Ovary (tissue), 7 donors: ENCODE measurements at regions not wholly inside any gene's neighbourhood (a gene's known extent, or its start where the extent isn't known, plus 50 kb on each side); places are given as distances from the start of the nearest gene placed in this dataset.

Experiments used
- DNase-seq, 5 donors: peaks; one replicate each; pipeline ENCODE4 v3.0.0-alpha.2; 2019 to 2020
- H3K27ac ChIP-seq, 2 donors: fragments of 200-600 bp; one replicate each; pipeline versions ENCODE4 v1.5.1 to v1.8.0; 2019 to 2022
- H3K27me3 ChIP-seq: fragments of 200-600 bp; one replicate; pipeline ENCODE4 v1.8.0; 2022
- H3K36me3 ChIP-seq: fragments of 200-600 bp; sonication (generic); one replicate; pipeline ENCODE4 v1.5.1; 2019
- H3K4me1 ChIP-seq: one replicate; pipeline ENCODE4 v1.8.1; 2013; ENCODE audit warnings: mild to moderate bottlenecking, moderate library complexity; ENCODE audit not compliant: insufficient read depth
- H3K4me3 ChIP-seq: fragments of 200-600 bp; sonication (generic); one replicate; pipeline ENCODE4 v1.5.1; 2017
- H3K9me3 ChIP-seq, 2 donors: fragments of 200-600 bp in 1 of 2; sonication (generic) in 1 of 2; one replicate each; pipeline versions ENCODE4 v1.5.1 to v1.8.1; 2013 to 2019; ENCODE audit warnings: mild to moderate bottlenecking in 1 of 2, moderate library complexity in 1 of 2
- CTCF ChIP-seq, 3 donors: fragments of 450-650 bp in 2 of 3; fragments of 200-600 bp in 1 of 3; IDR thresholded peaks; one replicate each; pipeline versions ENCODE4 v1.5.1 to v1.8.0; 2016 to 2022; ENCODE audit warnings: antibody characterized with exemption in 3 of 3, mild to moderate bottlenecking in 1 of 3
- EP300 ChIP-seq: sonication (generic); formaldehyde crosslinking; IDR thresholded peaks from one replicate; pipeline ENCODE4 v1.6.1; 2017; ENCODE audit warnings: antibody characterized with exemption
- POLR2A ChIP-seq: fragments of 450-650 bp; IDR thresholded peaks from one replicate; pipeline ENCODE4 v1.6.1; 2017; ENCODE audit warnings: antibody characterized with exemption, mild to moderate bottlenecking, moderate library complexity
- WGBS, 3 donors: extraction: QIAGEN DNeasy Blood & Tissue Kit in 1 of 3; methylation state at CpG; one replicate each; pipeline versions ENCODE4 v1.1.5 to v1.1.7; 2013 to 2017; 5-methylcytosine and 5-hydroxymethylcytosine counted together
- intact Hi-C, 4 donors: fragments of 100-400 bp; cut with DNase I; formaldehyde crosslinking; loops; one replicate each; pipeline versions ENCODE4 v1.11.0 to v1.15.1; 2022 to 2023
- donor health status: DM: no; HTN: no; CAD: no; lungs with moderate emphysema.
- donor health status: DM: no; HTN: no; CAD: no.
- donor health status: Bipolar disorder and iron deficiency.
- donor health status: DM: no; HTN: no; CAD: no.
- donor health status: DM: yes; HTN: yes; CAD: no.

- TF ChIP-seq CTCF (IDR thresholded peaks at IDR 0.05) (no peak), EP300 (no peak), POLR2A (no peak)
- intact Hi-C loops: no loop called here
- no peaks in the 10 kb centered on the region for H3K36me3 ChIP-seq
- H3K4me1 ChIP-seq: no peaks in the 10 kb centered on the region
- WGBS, 3 donors: 59 to 68% (median 63%) methylated on average over 1 of the region's 1 CpG
- no peak overlapping the region for H3K27ac ChIP-seq
- H3K27me3 ChIP-seq: no peaks in the 10 kb centered on the region
- no peak overlapping the region for H3K4me3 ChIP-seq
- no peak for DNase-seq
- H3K9me3 ChIP-seq: no peaks in the 10 kb centered on the region
Observed at GRCh38 chr16:65876624-65877023, 489.9 kb upstream of the CDH5 start.

GRCh38 chr16:65876056-65876408 lies 490.5 kb upstream of the CDH5 start:
- intact Hi-C loops: no loop called here
- TF ChIP-seq CTCF (IDR thresholded peaks at IDR 0.05) (no peak), EP300 (no peak), POLR2A (no peak)
- Histone ChIP-seq H3K27me3 (no peaks in the 10 kb centered on the region), H3K27ac (no peak overlapping the region), H3K4me3 (no peak overlapping the region), H3K36me3 (no peaks in the 10 kb centered on the region), H3K4me1 (no peaks in the 10 kb centered on the region), H3K9me3 (no peaks in the 10 kb centered on the region)
- WGBS, 3 donors: 68 to 75% (median 73%) methylated on average over 3 of the region's 3 CpGs
- DNase-seq: no peak

- 62 to 68% (median 64%) methylated on average over 6 of the region's 6 CpGs for WGBS, 3 donors
Observed at GRCh38 chr16:65875381-65876055, 491.0 kb upstream of the CDH5 start.

GRCh38 chr16:65869261-65869660 lies 497.2 kb upstream of the CDH5 start:
- no peaks in the 10 kb centered on the region for H3K36me3 ChIP-seq
- H3K27me3 ChIP-seq: no peaks in the 10 kb centered on the region
- H3K27ac ChIP-seq: no peak overlapping the region
- intact Hi-C loops: no loop called here
- no peaks in the 10 kb centered on the region for H3K9me3 ChIP-seq
- no peak overlapping the region for H3K4me3 ChIP-seq
- no peak for DNase-seq
- 81 to 86% (median 82%) methylated on average over 4 of the region's 4 CpGs for WGBS, 3 donors
- TF ChIP-seq CTCF (IDR thresholded peaks at IDR 0.05) (no peak), EP300 (no peak), POLR2A (no peak)
- H3K4me1 ChIP-seq: no peaks in the 10 kb centered on the region

More at GRCh38 chr16:65875381-65876055, 491.0 kb upstream of the CDH5 start:
- no peaks in the 10 kb centered on the region for H3K4me1 ChIP-seq
- no peak overlapping the region for H3K4me3 ChIP-seq
- H3K27ac ChIP-seq: no peak overlapping the region
- intact Hi-C loops: no loop called here
- H3K27me3 ChIP-seq: no peaks in the 10 kb centered on the region
- TF ChIP-seq CTCF (IDR thresholded peaks at IDR 0.05) (no peak), POLR2A (no peak), EP300 (no peak)
- H3K9me3 ChIP-seq: no peaks in the 10 kb centered on the region
- DNase-seq: no peak
- no peaks in the 10 kb centered on the region for H3K36me3 ChIP-seq
